HG03066 (cell line): ENCODE measurements at regions not wholly inside any gene's neighbourhood (a gene's known extent, or its start where the extent isn't known, plus 50 kb on each side); places are given as distances from the start of the nearest gene placed in this dataset.

ENCODE experiments used
- ATAC-seq: cut with Tn5 transposase; IDR thresholded peaks from one replicate; pipeline ENCODE4 v1.9.1; 2021; ENCODE audit warnings: low read depth; ENCODE audit not compliant: unreplicated experiment

DNA sequence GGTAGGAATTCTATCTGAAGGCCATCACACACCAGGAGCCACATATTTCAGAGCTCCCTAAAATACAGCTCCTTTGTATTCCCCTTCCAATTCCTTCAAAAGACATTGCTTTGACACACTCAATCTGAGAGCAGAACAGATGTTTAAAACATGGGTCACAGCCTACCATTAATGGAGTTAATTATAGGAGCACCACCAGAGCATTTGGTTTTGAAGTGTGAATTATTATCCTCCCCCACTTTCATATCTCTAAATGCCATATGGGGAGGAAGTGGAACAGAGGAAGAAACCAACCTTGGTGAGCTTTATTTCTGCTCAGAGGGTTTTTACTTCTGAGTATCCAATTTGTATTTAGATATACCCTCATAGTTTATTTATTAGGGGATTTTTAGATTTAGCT, 50.7 kb upstream of the TNFRSF21 start:
- peak; percentile 52 for ATAC-seq

DNA sequence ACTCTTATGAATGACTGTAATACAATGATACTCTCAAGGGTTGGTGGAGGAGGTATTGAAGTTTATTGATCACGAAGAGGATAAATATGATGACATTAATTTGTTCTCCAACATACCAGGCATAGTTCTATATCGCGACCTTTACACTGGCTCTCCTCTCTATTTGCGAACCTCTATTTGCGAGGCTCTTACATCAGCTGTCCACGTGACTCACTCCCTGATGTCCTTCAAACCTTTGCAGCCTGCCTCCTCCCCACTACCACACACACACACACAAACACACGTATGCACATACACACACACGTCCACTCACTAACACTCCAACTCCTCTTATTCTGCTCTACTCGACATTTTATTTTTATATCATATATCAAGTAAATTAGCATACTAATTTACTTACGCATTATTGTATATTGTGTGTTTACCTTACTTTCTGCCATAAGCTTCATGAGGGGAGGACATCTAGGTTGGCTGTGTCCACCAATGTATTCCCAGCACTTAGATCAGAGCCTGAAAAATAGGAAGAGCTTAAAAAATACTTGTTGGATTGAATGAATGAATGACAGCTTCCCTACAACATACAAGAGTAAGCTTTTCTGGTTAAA, 53.3 kb upstream of the TNFRSF21 start:
- ATAC-seq, result no peak

DNA sequence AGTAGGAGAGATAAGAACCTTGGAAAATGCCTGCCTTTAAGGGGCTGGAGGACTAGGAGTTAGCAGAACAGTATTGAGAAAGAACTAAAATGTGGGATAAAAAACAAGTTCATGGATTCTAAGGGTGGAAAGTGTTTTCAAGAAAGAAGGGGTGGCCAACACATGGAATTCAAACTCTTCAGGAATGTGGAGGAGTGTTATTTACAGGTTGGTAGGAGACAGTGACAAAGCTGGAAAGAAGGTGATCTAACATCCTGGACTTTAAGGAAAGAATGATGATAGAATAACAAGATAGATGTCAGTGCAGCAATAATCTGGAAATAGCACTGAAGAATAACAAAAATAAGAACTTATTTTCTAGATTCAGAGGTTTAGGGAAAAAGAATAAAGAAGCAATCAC, 54.0 kb upstream of the TNFRSF21 start:
- ATAC-seq, result no peak

DNA sequence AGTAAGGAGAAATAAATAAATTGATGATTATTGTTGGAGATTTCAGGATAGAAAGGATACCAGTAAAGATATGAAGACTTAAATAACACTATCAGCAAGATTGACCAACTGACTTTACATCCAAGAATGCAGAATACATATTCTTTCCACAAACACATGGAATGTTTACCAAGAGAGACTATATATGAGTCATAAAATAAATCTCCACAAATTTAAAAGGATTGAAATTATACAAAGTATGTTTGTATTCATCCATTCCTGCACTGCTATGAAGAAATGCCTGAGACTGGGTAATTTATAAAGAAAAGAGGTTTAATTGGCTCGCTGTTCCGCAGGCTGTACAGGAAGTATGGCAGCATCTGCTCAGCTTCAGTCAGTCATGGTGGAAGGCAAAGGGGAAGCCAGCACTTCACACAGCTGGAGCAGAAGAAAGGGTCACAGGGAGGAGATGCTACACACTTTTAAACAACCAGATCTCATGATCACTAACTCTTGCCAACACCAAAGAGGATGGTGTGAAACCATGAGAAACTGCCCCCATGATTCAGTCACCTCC, 56.7 kb upstream of the TNFRSF21 start:
- no peak for ATAC-seq

DNA sequence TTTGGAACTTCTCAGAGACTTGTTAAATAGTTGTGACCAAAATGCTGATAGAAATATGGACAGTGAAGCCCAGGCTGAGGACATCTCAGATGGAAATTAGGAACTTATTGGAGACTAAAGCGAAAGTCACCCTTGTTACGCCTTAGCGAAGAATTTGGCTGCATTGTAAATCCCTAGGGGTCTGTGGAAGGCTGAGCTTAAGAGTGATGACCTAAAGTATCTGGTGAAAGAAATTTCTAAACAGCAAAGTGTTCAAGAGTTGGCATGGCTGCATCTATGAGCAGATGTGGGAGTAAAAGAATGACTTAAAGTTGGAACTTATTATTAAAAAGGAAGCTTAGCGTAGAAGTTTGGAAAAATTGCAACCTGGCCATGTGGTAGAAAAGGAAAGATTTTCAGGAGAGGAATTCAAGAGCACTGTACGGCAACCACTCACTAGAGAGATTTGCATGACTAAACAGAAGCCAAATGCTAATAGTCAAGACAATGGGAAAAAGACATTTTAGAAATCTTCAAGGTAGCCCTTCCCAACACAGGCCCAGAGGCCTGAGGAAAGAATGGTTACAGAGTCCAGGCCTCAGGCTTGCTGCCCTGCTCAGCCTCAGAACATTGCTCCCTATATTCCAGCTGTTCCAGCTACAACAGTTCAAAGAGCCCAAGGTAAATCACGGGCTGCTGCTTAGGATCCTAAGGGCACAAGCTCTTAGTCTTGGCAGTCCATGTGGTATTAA, 61.6 kb upstream of the TNFRSF21 start:
- ATAC-seq, result no peak

DNA sequence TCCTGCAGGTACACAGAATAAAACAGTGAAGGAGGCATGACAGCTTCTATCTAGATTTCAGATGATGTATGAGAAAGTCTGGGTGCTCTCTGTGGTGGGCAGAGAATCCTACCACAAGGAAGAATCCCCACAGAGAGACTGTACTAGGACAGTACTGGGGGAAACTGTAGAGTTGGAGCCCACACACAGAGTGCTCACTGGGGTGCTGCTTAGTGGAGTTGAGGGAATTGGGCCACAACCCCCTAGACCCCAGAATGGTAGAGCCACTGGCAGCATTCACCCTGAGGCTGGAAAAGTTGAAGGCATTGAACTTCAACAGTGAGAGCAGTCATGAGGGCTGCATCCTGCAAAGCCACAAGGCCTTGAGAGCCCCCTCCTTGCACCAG, 62.2 kb upstream of the TNFRSF21 start:
- ATAC-seq, result no peak

DNA sequence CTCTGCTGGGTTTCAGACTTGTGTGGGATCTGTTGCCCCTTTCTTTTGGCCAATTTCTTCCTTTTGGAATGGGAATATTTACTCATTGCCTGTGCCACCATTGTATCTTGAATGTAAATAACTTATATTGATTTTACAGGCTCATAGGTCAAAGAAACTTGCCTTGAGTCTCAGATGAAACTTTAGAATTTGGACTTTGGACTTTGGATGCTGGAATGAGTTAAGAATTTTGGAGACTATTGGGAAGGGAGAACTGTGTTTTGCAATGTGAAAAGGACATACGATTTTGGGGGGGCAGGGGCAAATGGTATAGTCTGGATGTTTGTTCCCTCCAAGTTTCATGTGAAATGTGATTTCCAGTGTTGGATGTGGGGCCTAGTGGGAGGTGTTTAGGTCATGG, 62.6 kb upstream of the TNFRSF21 start:
- ATAC-seq, result no peak

DNA sequence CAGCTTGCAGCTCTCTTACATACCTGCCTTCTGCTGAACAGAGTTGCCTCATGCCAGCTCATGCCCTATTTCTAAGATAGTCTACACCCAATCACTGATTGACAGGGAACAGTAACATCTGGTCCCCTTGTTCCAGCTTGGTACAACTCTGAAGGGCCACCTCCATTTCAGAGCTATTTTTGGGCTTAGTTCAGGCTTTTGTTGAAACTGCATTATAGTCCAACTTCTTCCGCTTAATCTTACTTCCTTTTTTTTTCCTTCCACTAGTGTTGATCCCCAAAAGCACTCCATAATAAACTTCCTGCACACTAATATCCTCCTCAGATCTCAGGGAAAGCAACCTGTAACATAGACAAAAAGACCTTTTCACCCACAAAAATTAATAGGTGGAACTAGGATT, 65.7 kb upstream of the TNFRSF21 start:
- no peak for ATAC-seq

DNA sequence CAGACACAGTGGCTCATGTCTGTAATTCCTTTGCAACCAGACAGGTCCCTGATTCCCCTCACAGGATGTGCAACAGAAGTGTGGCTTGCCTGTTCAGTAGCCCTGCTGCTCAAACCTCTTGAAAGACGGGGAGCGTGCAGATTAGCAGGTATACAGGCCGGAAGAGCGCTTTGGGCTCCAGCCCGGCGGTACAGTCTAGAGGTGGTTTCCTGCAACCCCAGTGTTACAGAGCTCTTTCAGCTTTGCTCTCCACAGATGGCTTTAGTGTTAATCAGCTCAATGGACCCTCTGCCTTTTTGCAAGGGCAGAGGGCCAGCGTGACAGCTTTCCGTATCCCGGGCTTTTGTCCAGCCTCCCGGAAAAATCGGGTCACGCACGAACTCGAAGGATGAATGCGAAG, 67.2 kb upstream of the TNFRSF21 start:
- ATAC-seq, result peak; percentile 89

DNA sequence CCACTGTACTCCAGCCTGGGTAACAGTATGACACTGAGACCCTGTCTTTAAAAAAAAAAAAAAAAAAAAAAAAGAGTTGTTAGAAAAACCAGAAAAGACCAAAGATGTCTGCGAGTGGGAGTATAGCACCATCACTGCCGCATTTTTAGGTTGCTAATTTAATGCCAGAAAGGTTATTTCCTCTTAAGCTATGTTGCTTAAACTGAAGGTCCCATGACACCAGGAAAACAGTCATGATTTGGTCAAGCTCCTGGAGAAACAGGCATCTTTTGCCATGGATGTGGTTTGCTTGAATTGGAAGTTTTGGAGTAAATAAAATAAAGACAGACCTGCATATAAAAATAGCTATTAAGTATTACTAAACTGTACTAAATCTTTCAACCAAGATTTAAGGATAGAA, 68.3 kb upstream of the TNFRSF21 start:
- no peak for ATAC-seq

DNA sequence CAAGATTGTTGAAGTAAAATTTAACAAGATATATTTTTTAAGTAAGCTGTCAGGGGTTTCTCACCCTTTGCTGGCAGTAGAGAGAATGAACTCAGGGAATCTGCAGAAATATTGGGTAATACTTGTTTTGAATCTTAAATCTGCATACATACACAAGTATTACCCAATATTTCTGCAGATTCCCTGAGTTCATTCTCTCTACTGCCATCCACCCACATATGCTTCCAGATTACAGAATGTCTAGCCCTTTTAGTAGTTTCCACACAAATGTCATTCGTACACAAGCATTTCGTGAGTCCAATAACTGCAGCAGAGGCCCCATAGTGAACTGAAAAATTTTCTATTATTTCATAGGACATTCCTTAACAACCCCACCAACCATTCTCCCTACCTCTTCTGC, 69.6 kb upstream of the TNFRSF21 start:
- ATAC-seq, result no peak

DNA sequence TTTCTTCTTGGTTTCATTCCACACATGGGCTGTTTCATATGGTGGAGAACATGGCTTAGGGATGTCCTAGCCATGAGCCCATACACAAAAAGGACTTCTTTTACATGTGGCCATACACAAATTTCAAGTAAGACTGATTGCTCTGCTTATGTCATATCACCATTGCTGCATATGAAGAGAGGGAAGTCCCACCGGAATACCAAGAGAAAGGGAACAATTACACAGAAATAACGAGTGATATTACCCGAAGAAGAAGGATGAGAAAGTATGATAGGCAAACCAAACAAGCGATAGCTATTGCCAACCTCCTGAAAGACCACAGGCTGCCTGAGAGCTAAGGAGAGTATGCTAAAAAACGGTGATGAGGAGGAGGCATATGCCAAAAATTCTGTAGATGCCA, 70.5 kb upstream of the TNFRSF21 start:
- ATAC-seq, result no peak

DNA sequence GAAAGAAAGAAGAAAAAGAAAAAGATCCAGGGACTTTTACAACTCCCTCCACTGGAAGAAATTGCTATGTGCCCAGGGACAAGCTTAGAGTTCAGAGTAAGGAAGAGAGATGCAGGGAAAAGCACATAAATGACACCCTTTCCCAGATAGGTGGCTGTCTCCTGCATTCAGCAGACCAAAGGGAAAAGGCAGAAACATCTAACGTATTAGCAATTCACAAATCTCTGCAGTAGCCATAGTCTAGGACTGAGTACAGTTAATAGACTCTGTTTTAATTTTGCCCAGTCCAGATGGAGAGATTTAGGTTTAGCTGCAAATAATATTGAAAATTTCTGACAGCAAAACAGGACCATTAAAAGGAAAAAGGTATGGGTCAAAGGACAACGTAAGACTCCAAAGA, 71.3 kb upstream of the TNFRSF21 start:
- ATAC-seq, result no peak

DNA sequence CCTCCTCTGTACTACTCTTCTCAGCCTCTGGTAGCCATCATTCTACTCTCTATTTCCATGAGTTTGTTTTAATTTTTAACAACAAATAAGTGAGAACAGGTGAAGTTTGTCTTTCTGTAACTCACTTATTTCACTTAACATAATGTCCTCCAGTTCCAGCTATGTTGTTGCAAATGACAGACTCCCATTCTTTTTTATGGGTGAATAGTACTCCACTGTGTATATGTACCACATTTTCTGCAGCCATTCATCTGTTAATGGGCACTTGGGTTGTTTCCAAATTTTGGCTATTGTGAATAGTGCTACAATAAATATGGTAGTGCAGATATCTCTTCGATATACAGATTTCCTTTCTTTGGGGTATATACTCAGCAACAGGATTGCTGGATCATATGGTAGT, 73.7 kb upstream of the TNFRSF21 start:
- no peak for ATAC-seq

DNA sequence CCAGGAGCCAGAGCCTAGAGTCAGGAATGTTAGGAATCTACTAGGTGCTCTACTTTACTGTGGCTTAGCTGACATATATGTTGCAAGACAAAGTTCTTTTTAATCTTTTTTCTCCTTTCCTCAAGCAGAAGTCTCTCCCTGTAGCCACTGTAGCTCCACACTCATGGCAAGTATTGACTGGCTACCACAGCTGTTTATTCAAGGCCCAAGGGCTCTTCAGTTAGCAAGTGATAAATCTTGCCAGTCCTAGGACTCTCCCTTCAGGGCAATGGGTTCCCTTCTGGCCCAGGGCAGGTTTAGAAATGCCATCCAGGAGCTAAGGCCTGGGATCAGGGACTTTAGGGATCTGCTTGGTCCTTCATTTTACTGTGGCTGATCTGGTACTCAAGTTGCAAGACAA, 82.0 kb upstream of the TNFRSF21 start:
- ATAC-seq, result no peak

DNA sequence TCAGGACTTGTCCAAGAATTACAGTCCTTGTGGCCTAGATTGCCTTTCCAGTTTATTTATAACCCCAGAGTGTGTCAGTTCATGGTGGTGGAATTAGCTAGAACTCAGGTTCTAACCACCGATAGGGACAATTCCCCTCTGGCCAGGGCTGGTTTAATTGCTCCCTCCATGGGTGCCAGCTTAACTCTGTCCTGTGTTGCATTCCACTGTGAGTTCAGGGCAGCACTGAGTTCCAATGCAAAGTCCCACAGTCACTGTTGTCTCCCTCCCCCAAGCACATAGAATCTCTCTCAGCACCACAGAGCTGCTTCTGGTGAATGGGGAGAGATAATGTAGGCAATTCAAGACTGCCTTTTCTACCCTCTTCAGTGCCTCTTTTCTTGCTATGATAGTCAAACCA, 82.5 kb upstream of the TNFRSF21 start:
- no peak for ATAC-seq

DNA sequence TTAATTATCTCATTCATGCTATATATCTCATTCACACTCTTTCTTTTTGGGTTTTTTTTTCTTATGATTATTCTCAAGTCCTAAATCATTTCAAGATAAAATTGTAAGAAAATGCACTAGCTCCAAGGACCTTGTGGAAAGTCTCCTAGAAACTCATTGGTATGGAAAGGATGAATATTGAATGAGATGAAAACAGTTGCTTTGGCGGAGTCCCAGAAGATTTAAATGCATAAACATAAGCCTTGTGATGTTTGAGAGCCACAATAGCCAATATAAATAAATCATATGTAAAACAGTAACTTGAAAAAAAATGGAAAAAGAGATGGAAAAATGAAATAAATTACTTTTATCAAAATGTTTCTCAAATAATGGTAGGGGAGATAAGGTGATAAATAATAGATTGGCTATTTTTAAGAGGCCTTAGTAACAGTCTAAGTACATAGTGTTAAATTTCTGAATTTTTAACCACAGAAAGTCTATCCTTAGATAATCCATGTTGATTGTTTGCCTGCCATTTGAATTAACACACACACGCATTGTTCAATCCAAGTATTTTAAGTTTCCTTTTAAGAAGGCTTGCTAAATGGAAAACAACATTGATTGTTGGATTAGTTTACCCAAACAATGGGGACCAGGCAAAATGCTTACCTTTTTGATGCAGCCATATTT, 81.1 kb upstream of the CD2AP start:
- no peak for ATAC-seq

DNA sequence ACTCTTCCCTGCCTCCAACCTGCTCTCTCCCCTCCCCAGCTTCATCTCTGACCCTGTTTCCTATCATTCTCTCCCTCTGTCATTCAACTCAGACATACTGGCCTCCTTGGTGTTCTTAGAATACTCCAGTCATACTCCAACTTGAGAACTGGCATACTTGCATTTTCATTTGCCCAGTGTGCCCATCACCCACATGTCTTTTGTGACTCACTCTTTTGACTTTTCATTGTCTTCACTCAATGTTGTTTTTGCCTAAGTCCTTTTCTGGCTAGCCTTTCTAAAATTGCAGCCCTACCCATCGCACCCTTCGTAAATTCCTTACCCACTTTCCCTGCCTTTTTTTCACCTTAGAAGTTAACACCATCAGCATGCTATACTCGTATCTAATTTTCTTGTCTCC, 77.0 kb upstream of the CD2AP start:
- no peak for ATAC-seq

DNA sequence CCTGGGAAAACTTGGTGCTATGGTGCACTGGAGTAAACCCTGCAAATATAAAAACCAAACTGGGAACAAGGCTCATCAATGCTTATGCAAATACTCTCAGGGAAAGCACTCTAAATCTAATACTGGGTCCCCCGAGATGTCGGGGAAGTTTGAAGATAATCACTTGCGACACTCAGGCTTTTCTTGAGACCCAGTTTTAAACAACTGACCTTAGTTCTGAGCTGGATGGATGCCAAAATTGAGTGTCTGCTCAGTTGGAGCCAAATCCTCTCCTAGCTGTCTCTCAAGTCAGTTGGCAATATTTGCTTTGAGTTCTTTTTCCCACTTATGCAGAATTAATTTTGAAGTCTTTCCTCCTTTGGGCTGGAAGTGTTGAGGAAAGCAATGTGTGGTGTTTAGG, 75.5 kb upstream of the CD2AP start:
- no peak for ATAC-seq

DNA sequence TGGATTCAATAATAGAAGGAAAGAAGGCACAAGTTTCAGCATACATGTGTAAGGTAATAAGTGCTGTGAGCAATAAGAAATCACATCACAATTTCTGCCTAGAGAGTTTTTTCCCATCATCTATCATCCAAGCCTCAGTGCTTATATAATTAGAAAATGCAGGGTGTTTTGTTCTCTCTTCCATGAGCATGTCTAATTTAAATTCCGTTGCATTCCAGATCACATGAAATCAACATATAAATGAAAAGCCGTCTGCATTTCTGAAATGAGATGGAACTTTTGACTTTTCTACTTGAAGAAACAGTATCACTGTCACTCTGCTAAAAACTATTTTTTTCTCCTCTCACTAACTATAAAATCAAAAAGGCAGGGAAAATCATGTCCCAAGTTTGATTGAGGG, 74.5 kb upstream of the CD2AP start:
- no peak for ATAC-seq

DNA sequence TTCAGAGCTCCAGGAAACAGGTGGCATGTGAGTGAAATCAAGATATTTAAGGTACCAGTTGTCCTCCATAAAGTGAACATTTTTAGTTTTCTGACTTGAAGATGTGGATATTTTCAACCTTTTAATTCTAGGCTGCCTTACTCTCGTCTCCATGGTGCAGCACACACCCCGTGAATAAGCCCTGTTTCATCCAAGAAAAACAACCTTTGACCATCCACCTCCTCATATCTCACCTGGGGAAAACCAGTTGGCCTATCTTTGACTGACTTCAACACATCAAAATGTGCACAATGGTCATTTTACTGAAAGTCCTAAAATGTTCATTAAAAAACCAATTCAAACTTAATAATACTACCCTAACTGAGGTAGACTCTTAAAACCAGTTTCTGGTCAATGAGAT, 73.8 kb upstream of the CD2AP start:
- ATAC-seq, result no peak

DNA sequence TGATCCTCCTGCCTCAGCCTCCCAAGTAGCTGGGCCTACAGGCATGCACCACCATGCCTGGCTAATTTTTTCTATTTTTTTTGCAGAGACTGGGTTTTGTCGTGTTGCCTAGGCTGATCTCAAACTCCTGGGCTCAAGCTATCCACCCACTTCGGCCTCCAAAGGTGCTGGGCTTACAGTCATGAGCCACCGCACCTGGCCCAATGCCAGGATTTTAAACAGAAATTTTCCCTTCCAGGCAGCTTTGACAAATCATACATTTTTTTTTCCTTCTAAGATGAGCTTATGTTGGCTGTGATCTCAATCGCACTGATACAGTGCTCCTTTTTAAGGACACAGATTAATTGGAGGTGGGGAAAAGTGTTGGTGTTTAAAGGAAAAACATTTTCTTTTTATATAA, 73.2 kb upstream of the CD2AP start:
- no peak for ATAC-seq
